ENCODE measurements at regions not wholly inside any gene's neighbourhood (a gene's known extent, or its start where the extent isn't known, plus 50 kb on each side); places are given as distances from the start of the nearest gene placed in this dataset.

GRCh38 chr3:107981471-107982111 is 109.2 kb downstream of the CD47 start:
- no peaks in the 10 kb centered on the region for H3K27me3 ChIP-seq
- H3K4me1 ChIP-seq, result peaks cover 11 to 14% of the 10 kb centered on the region in 2 donors
- intact Hi-C loops (cut with DNase I), result no loop called here
- no peak overlapping the region for H3K4me3 ChIP-seq (replicated peaks in 1 of 3)
- 36% methylated on average over 7 of the region's 7 CpGs for WGBS, 2 donors
- DNase-seq, result peak; percentile 37 to 63
- H3K9me3 ChIP-seq, result no peaks in the 10 kb centered on the region
- H3K27ac ChIP-seq, result no peak overlapping the region
- no peak for TF ChIP-seq CTCF (IDR thresholded peaks at IDR 0.05)
- no peak for TF ChIP-seq POLR2A (IDR thresholded peaks at IDR 0.05)
- no peaks in the 10 kb centered on the region for H3K36me3 ChIP-seq

- no peaks in the 10 kb centered on the region for H3K9me3 ChIP-seq
- intact Hi-C loops (cut with DNase I), result no loop called here
- TF ChIP-seq POLR2A (IDR thresholded peaks at IDR 0.05) (no peak), CTCF (IDR thresholded peaks at IDR 0.05) (no peak)
- no peaks in the 10 kb centered on the region for H3K36me3 ChIP-seq
- DNase-seq, result no peak
- no peak overlapping the region for H3K4me3 ChIP-seq (replicated peaks in 1 of 3)
- peaks cover 7 to 8% of the 10 kb centered on the region in 2 donors for H3K4me1 ChIP-seq
- H3K27me3 ChIP-seq, result no peaks in the 10 kb centered on the region
- no peak overlapping the region for H3K27ac ChIP-seq
- WGBS, 2 donors, result 88 to 92% methylated on average over 6 of the region's 6 CpGs
Measured at GRCh38 chr3:107979538-107979937, 111.3 kb downstream of the CD47 start.

- intact Hi-C loops (cut with DNase I), result no loop called here
- H3K36me3 ChIP-seq, result no peaks in the 10 kb centered on the region
- H3K4me1 ChIP-seq, result peaks cover 7 to 8% of the 10 kb centered on the region in 2 donors
- no peaks in the 10 kb centered on the region for H3K27me3 ChIP-seq
- no peaks in the 10 kb centered on the region for H3K9me3 ChIP-seq
- no peak overlapping the region for H3K27ac ChIP-seq
- no peak for TF ChIP-seq POLR2A (IDR thresholded peaks at IDR 0.05)
- no peak for TF ChIP-seq CTCF (IDR thresholded peaks at IDR 0.05)
- H3K4me3 ChIP-seq (replicated peaks in 1 of 3), result no peak overlapping the region
- WGBS, 2 donors, result 91 to 92% methylated on average over 6 of the region's 6 CpGs
- no peak for DNase-seq
Measured at GRCh38 chr3:107978131-107979055, 112.4 kb downstream of the CD47 start.

GRCh38 chr3:107977221-107978130 is 113.4 kb downstream of the CD47 start:
- Histone ChIP-seq H3K4me3 (replicated peaks in 1 of 3) (no peak overlapping the region), H3K27ac (no peak overlapping the region), H3K27me3 (no peaks in the 10 kb centered on the region), H3K36me3 (no peaks in the 10 kb centered on the region), H3K9me3 (no peaks in the 10 kb centered on the region), H3K4me1 (peaks cover 7 to 8% of the 10 kb centered on the region in 2 donors)
- DNase-seq, result no peak
- intact Hi-C loops (cut with DNase I), result no loop called here
- TF ChIP-seq POLR2A (IDR thresholded peaks at IDR 0.05) (no peak), CTCF (IDR thresholded peaks at IDR 0.05) (no peak)
- WGBS, 2 donors, result 91 to 92% methylated on average over 9 of the region's 9 CpGs
